ENCODE measurements at regions not wholly inside any gene's neighbourhood (a gene's known extent, or its start where the extent isn't known, plus 50 kb on each side); places are given as distances from the start of the nearest gene placed in this dataset.

DNA sequence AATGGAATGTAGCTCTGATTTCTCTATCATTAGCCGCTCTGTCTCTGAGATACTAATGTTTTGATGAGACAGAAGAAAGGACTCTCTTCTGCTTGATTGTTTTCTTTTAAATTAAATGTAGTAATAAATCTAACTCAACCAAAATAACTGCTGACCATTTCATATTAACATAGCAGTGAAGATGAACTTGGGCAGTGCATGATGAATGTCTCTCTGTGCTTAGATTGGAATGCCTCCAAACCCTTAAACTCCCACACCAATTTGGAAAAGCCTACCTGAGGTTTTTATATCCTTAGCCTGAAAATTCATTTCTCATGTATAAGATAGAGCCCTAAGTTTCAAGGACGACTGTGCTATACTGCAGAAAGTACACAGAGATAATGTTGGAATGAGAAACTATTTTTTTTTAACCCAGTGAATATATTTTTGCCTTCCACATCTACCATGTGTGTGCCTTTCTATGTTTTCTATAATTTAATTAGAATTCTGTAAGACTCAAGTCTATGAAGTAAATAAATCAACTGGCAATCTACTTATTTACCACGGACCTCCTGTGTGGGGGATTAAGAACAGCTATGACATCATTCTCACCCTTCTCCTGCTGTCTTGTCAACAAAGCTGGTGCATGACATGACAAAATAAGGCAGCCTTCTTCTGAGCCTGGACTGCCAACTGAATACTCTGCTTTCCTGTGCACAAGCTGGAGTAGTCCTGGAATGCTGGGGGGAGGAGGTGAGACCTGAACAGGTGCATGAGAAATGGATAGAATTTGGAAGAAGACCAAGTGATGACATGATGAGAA, 155.5 kb downstream of the FGF9 start:
- no peak overlapping the region for H3K27ac ChIP-seq
- no peaks in the 10 kb centered on the region for H3K4me1 ChIP-seq (replicated peaks)
- DNase-seq (ENCODE audit: low read depth in 1 of 2, low spot score in 2 of 2): no peak
- no peaks in the 10 kb centered on the region for H3K36me3 ChIP-seq
- no peaks in the 10 kb centered on the region for H3K27me3 ChIP-seq (replicated peaks)
- H3K9me3 ChIP-seq (replicated peaks): no peaks in the 10 kb centered on the region
- H3K4me3 ChIP-seq: no peak overlapping the region

DNA sequence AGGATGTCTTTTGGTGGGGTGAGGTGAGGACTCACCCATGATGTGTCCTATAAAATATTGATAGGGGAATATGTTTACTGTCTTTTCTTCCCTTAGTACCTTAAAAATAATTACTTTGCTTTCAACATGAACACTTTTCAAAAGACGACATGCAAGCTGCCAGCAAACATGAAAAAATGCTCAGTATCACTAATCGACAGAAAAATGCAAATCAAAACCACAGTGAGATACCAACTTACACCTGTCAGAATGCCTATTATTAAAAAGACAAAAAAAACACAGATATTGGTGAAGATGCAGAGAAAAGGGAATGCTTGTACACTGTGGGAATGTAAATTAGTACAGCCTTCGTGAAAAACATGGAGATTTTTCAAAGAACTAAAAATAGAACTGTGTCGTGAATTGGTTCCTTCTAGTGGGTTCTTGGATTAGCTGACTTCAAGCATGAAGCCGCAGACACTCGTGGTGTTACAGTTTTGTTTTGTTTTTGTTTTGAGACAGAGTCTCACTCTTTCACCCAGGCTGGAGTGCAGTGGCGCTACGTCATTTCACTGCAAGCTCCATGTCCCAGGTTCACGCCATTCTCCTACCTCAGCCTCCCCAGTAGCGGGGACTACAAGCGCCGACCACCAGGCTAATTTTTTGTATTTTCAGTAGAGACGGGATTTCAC, 160.9 kb downstream of the FGF9 start:
- Histone ChIP-seq H3K36me3 (no peaks in the 10 kb centered on the region), H3K27ac (no peak overlapping the region), H3K27me3 (replicated peaks) (no peaks in the 10 kb centered on the region), H3K4me3 (no peak overlapping the region), H3K9me3 (replicated peaks) (no peaks in the 10 kb centered on the region), H3K4me1 (replicated peaks) (no peaks in the 10 kb centered on the region)
- DNase-seq (ENCODE audit: low read depth in 1 of 2, low spot score in 2 of 2): no peak

DNA sequence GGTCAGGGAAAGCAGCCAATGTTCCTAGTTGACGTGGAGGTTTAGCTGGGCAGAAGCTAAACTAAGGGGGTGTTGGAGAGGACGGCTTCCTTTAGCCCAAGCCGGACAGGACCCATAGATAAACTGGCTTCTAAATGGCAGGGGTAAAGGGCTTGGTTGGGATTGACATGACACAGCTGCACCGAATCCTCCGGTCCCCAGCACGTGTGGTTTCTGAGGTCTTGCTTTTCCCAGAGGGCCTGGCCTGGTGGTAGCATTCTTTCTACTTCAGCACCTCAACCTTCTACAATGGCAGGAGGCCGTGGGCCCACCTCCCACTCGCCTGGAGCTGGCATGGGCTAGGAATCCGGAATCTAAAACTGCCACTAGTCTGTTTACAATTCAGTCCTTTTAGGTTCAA, 163.0 kb downstream of the FGF9 start:
- Histone ChIP-seq H3K4me3 (no peak overlapping the region), H3K36me3 (no peaks in the 10 kb centered on the region), H3K9me3 (replicated peaks) (no peaks in the 10 kb centered on the region), H3K27me3 (replicated peaks) (no peaks in the 10 kb centered on the region), H3K27ac (no peak overlapping the region), H3K4me1 (replicated peaks) (peaks cover 15% of the 10 kb centered on the region)
- no peak for DNase-seq (ENCODE audit: low read depth in 1 of 2, low spot score in 2 of 2)

DNA sequence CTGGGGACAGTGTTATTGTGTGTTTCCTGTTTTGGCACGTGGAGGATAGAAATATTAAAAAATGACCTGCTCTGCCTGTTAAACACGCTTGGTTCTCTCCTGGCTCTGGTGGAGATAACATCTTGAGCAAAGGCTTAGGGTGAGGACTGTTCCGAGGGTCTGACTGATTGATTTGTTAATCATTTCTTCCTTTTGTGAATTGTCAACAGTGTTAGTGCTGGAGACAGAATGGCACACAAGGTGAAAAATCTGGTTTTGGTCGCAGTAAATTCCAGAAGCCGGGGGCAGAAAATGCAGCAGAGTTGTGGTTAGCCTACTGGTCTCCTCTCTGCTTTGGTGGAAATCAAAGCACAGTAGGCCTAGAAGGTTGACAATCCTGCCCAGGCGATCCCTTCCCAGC, 163.6 kb downstream of the FGF9 start:
- Histone ChIP-seq H3K36me3 (no peaks in the 10 kb centered on the region), H3K4me3 (no peak overlapping the region), H3K27ac (no peak overlapping the region), H3K9me3 (replicated peaks) (no peaks in the 10 kb centered on the region), H3K27me3 (replicated peaks) (no peaks in the 10 kb centered on the region), H3K4me1 (replicated peaks) (peaks cover 19% of the 10 kb centered on the region)
- DNase-seq (ENCODE audit: low read depth in 1 of 2, low spot score in 2 of 2): no peak

DNA sequence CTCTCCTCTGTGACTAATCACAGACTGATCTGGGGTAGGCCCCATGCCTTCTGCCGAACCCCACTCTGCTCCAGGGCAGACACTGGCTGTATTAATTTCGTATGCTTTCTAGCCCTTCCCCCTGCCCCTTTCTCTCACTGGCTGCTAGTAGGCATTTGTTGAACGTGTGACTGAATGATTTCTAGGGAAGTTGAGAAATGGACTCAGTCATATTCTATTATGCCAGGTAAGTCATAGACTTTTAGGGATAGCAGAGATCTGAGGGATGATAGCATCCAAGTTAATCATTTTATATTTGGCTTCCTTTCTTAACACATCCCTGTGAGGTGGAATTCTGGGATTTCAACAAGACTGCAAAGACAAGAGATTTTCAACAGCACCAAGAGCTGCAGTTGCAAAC, 166.4 kb downstream of the FGF9 start:
- peaks cover 26% of the 10 kb centered on the region for H3K4me1 ChIP-seq (replicated peaks)
- H3K4me3 ChIP-seq: no peak overlapping the region
- DNase-seq (ENCODE audit: low read depth in 1 of 2, low spot score in 2 of 2): no peak
- H3K9me3 ChIP-seq (replicated peaks): no peaks in the 10 kb centered on the region
- no peaks in the 10 kb centered on the region for H3K27me3 ChIP-seq (replicated peaks)
- H3K27ac ChIP-seq: peak overlapping the region; percentile 97
- no peaks in the 10 kb centered on the region for H3K36me3 ChIP-seq

DNA sequence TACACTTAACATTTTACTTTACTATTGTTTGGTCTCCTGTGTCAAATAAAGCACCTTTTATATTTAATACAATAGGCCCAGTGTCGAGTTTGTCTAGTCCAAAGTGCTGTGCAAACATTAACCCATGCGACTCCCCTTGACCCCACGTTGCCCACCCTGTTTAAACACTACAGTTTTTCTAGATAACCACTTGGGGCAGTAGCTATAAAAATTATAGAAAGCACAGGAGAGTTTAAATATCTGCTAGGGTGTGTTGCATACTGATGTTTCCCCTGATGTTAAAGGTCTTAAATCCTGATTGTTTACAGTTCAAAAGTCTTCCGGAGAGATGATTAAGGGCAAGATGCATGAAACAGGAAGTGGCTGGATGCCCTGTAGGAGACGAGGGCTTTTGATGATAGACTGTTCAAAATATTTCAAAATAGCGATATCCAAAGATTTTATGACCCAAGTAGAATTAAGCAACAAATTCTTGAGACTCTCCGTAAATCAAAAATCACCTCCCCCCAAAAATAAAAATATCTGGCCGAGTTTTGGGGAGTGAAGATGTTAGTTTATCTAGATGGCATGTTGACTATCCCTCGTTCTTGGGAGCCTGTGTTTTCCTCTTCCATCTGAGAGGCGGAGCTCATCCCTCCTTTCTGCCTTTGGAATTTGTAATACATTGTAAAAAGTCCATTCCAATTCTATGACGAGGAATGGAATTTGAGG, 167.1 kb downstream of the FGF9 start:
- Histone ChIP-seq H3K4me3 (peak overlapping the region; percentile 18), H3K27ac (peak overlapping the region; percentile 97)
- DNase-seq (ENCODE audit: low read depth in 1 of 2, low spot score in 2 of 2): peak; percentile 52 to 84

DNA sequence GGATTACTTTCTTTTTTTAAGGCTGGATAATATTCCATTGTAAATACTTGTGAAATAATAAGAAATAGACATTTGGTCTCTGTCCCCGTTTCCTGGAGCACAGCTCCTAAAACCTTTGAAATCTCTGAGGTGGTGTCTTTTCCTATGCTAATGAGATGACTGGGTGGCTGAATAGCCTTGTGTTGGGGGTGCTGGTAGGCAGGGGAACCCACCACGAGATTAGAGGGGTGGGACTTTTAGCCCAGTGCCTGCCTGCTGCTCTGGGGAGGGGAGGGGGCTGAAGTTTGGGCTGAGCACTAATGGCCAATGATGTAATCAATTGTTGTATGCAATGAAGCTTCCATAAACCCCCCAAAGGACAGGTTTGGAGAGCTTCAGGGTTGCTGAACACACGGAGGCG, 175.7 kb downstream of the FGF9 start:
- Histone ChIP-seq H3K9me3 (replicated peaks) (no peaks in the 10 kb centered on the region), H3K4me3 (no peak overlapping the region), H3K4me1 (replicated peaks) (peaks cover under 1% of the 10 kb centered on the region), H3K27ac (no peak overlapping the region), H3K36me3 (no peaks in the 10 kb centered on the region), H3K27me3 (replicated peaks) (no peaks in the 10 kb centered on the region)
- DNase-seq (ENCODE audit: low read depth in 1 of 2, low spot score in 2 of 2): no peak

More for the DNA sequence above, 167.1 kb downstream of the FGF9 start:
- peaks cover 26% of the 10 kb centered on the region for H3K4me1 ChIP-seq (replicated peaks)
- no peaks in the 10 kb centered on the region for H3K27me3 ChIP-seq (replicated peaks)
- H3K9me3 ChIP-seq (replicated peaks): no peaks in the 10 kb centered on the region
- no peaks in the 10 kb centered on the region for H3K36me3 ChIP-seq

DNA sequence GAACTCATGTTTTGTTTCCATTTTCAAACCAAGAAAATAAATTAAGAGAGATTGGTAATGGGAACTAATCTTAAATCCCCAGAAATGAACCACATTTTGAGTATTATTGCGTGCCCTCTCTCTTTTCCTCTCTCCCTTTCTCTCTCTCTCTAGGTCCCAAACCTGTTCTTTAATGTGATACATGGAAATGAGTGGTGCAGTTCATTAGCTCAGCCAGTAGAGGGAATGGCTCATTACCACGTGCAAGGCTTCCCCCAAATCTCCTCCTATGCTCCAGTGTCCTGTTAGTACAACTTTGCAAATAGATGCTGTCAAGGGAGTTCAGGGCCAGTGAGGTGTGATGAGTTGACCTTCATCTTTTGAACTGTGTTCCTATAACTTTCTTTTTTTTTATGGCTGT, 178.4 kb downstream of the FGF9 start:
- Histone ChIP-seq H3K36me3 (no peaks in the 10 kb centered on the region), H3K27ac (no peak overlapping the region), H3K9me3 (replicated peaks) (no peaks in the 10 kb centered on the region), H3K4me3 (no peak overlapping the region), H3K27me3 (replicated peaks) (no peaks in the 10 kb centered on the region), H3K4me1 (replicated peaks) (no peaks in the 10 kb centered on the region)
- DNase-seq (ENCODE audit: low read depth in 1 of 2, low spot score in 2 of 2): peak in 1 of 2 experiments; percentile 12

DNA sequence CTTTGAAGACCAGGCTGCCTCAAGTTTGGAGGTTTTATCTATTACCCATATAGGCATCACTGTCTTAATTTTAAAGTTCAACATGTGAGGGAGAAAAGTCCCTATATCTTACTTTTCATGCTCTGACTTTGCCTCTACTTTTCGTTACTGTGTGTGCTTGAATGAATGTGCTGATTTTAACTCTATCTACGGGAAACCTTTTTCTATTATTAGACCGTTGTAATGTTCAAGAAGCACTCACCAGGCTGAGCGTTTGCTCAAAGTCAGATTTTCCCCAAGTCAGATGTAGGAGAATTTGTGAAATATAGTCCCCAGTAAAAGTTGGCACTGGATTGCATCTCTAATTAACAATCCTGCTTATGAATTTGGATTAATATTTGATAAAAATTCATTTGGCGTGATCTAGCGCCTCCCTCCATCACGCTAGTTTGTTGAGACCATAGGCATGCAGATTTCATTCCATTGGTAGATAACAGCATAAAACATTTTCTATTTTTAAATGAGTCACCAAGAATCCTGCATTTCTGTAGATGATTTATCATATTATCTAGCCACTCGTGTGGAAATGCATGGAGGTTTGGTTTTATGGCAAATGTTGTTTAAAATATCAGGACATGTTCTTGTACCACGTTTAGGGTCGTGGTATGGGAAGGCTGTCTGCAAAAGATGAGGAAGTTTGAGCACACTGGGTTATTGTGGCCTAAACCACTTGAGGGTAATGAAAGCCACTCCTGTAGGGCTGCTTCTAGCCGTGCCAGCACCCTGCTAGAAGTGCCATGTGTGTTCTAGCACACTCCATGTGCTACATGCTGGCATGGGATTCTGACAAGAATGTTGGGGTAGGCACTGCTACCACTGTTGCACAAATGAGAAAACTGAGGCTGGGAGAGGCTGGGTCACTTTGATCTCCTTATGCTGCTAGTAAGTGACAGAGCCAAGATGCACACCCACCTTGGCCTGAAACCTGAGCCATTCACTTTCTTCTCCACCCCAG, 179.4 kb downstream of the FGF9 start:
- H3K36me3 ChIP-seq: no peaks in the 10 kb centered on the region
- no peaks in the 10 kb centered on the region for H3K9me3 ChIP-seq (replicated peaks)
- H3K27ac ChIP-seq: no peak overlapping the region
- no peaks in the 10 kb centered on the region for H3K4me1 ChIP-seq (replicated peaks)
- DNase-seq (ENCODE audit: low read depth in 1 of 2, low spot score in 2 of 2): no peak
- H3K27me3 ChIP-seq (replicated peaks): no peaks in the 10 kb centered on the region
- H3K4me3 ChIP-seq: no peak overlapping the region

DNA sequence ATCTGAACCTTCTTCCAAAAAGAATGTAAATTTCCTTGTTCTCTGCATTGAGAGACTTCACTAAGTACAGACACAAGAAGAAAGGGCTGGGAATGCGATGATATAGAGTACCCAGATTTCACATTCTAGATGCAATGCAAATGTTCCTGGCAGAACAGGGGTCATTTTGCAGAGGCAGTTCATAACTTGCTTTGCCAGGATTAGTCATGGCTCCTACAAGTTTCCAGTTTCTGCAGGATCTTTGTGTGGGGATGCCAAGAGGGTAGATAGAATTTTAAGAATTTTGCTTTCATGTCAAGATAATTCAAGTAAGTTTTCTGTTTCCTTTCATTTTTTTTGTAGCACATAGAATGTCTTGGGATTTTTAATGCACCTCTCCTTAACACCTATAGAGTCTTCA, 181.2 kb downstream of the FGF9 start:
- no peak for DNase-seq (ENCODE audit: low read depth in 1 of 2, low spot score in 2 of 2)
- Histone ChIP-seq H3K9me3 (replicated peaks) (no peaks in the 10 kb centered on the region), H3K4me3 (no peak overlapping the region), H3K36me3 (no peaks in the 10 kb centered on the region), H3K4me1 (replicated peaks) (no peaks in the 10 kb centered on the region), H3K27me3 (replicated peaks) (no peaks in the 10 kb centered on the region), H3K27ac (no peak overlapping the region)

DNA sequence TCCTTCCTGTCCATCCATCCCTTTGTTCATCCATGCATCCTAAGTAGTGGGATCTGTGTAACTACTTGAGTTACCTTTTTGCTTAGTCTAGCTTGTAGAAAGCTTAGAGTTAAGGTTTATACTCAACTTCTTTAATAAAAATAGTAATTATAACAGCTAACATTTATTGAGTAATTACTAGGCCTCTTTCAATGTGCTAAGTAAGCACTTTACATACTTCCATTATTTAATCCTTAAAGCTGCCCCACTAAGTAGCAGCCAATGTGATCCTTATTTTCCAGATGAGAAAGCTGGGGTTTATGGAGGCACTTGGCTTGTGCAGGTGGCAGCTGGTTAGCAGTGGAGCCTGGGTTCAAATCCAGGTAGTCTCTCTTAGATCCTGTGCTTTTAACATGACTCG, 182.9 kb downstream of the FGF9 start:
- Histone ChIP-seq H3K27me3 (replicated peaks) (no peaks in the 10 kb centered on the region), H3K9me3 (replicated peaks) (no peaks in the 10 kb centered on the region), H3K36me3 (no peaks in the 10 kb centered on the region), H3K4me3 (no peak overlapping the region), H3K4me1 (replicated peaks) (no peaks in the 10 kb centered on the region), H3K27ac (no peak overlapping the region)
- no peak for DNase-seq (ENCODE audit: low read depth in 1 of 2, low spot score in 2 of 2)

DNA sequence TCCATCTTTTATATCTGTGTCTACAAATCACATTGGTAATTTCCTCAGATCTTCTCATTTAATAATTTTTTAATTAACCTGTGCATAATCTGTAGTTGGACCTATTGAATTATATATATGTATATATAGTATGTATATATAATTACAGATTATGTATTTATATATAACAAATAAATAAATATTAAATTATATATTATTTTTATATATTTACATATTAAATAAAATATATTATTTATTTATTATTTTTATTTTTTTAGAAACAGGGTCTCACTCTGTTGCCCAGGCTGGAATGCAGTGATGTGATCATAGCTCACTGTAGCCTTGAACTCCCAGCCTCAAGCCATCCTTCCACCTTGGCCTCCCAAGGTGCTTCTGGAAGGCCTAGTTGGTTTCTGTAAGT, 197.9 kb downstream of the FGF9 start:
- no peaks in the 10 kb centered on the region for H3K4me1 ChIP-seq (replicated peaks)
- H3K9me3 ChIP-seq (replicated peaks): no peaks in the 10 kb centered on the region
- no peaks in the 10 kb centered on the region for H3K27me3 ChIP-seq (replicated peaks)
- no peaks in the 10 kb centered on the region for H3K36me3 ChIP-seq
- H3K4me3 ChIP-seq: no peak overlapping the region
- no peak for DNase-seq (ENCODE audit: low read depth in 1 of 2, low spot score in 2 of 2)
- no peak overlapping the region for H3K27ac ChIP-seq

DNA sequence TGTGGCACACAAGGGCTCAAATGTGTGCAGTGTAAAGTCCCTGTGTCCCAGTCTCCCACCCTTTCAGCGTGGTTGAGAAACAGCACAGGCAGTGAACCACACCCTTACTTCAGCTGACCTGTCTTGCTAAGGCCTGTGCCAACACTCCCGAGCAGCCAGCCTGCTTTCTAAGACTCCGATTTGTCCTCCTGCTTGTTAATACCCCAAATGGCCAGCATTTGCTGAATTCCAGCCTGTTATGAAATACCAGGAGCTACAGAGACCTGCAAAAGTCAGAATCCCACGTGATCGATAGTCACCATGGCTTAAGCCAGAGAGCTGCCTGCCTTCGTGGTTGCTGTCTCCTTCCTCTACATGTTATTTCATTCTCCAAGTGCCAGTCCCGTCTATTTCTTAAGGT, 200.5 kb downstream of the FGF9 start:
- Histone ChIP-seq H3K4me3 (no peak overlapping the region), H3K27me3 (replicated peaks) (no peaks in the 10 kb centered on the region), H3K27ac (no peak overlapping the region), H3K36me3 (no peaks in the 10 kb centered on the region), H3K9me3 (replicated peaks) (no peaks in the 10 kb centered on the region), H3K4me1 (replicated peaks) (no peaks in the 10 kb centered on the region)
- DNase-seq (ENCODE audit: low read depth in 1 of 2, low spot score in 2 of 2): no peak
